ENCODE measurements at regions not wholly inside any gene's neighbourhood (a gene's known extent, or its start where the extent isn't known, plus 50 kb on each side); places are given as distances from the start of the nearest gene placed in this dataset.

- no peak for TF ChIP-seq REST (IDR thresholded peaks at IDR 0.05; ENCODE audit: unreplicated experiment)
- TF ChIP-seq ZNF331 (CRISPR knock-in tag; IDR thresholded peaks at IDR 0.05; ENCODE audit: low read depth): no peak
- no peak for TF ChIP-seq JUNB (IDR thresholded peaks at IDR 0.05; ENCODE audit: unreplicated experiment)
- no peak for TF ChIP-seq CTCF (conservative IDR thresholded peaks at IDR 0.05; ENCODE audit: low read depth in 2 of 2)
- TF ChIP-seq EZH2 (IDR thresholded peaks at IDR 0.05; ENCODE audit: low read depth, unreplicated experiment): no peak
- TF ChIP-seq ETS1 (IDR thresholded peaks at IDR 0.05): no peak
Observed at GRCh38 chr6:166040292-166040691, 127.4 kb downstream of the TBXT start (continued).

DNA sequence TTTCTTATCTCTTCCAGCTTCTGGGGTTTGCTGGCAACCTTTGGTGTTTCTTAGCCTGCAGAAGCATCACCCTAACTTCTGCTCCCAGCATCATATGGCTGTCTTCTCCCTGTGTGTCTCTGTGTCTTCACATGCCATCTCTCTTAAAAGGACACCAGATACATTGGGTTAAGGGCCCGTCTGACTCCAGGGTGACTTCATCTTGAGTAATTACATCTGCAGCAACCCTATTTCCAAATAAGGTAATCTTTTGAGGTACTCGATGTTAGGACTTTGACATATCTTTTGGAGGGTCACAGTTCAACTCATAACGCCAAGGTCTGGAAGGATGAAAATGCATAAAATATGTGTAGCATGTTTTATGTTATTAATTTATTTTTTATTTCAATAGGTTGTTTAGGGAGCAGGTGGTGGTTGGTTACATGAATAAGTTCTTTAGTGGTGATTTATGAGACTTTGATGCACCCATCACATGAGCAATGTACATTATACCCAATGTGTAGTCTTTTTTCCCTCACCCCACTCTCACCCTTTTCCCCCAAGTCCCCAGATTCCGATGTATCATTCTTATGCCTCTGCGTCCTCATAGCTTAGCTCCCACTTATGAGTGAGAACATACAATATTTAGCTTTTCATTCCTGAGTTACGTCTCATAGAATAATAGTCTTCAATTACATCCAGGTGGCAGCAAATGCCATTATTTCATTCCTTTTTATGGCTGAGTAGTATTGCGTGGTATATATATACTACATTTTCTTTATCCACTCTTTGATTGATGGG lies 131.1 kb downstream of the TBXT start:
- Histone ChIP-seq H3K4me2 (no peak overlapping the region), H3K4me3 (no peak overlapping the region)
- TF ChIP-seq REST (IDR thresholded peaks at IDR 0.05; ENCODE audit: unreplicated experiment) (no peak), ZNF462 (CRISPR knock-in tag; IDR thresholded peaks at IDR 0.05) (no peak)

More for the DNA sequence above, 131.1 kb downstream of the TBXT start:
- H3F3A ChIP-seq (replicated peaks; ENCODE audit: low read depth): no peaks in the 10 kb centered on the region
- peaks cover 20% of the 10 kb centered on the region for H3K4me1 ChIP-seq (ENCODE audit: insufficient read depth)
- peaks cover 7% of the 10 kb centered on the region for H3K9me2 ChIP-seq (ENCODE audit: insufficient read depth)
- H3K9me3 Mint-ChIP-seq: peaks cover 23% of the 10 kb centered on the region
- peaks cover 27% of the 10 kb centered on the region for H3K4me1 Mint-ChIP-seq
- no peak for DNase-seq (ENCODE audit: low spot score)
- no peaks in the 10 kb centered on the region for H3K79me2 ChIP-seq (replicated peaks; ENCODE audit: insufficient read depth)
- no peak overlapping the region for H3K27ac Mint-ChIP-seq
- ATAC-seq: no peak
- no peaks in the 10 kb centered on the region for H3K27me3 Mint-ChIP-seq (ENCODE audit: insufficient read depth, low read depth, poor library complexity)
- no peak overlapping the region for H3K4me3 Mint-ChIP-seq
- H2AFZ ChIP-seq: no peak overlapping the region
- H4K20me1 ChIP-seq (replicated peaks; ENCODE audit: insufficient read depth): no peaks in the 10 kb centered on the region
- no peaks in the 10 kb centered on the region for H3K27me3 ChIP-seq (ENCODE audit: insufficient read depth)
- peaks cover 18% of the 10 kb centered on the region; the same call in 2 of the 3 replicates for H3K36me3 Mint-ChIP-seq (ENCODE audit: low read depth)
- H3K36me3 ChIP-seq (ENCODE audit: insufficient read depth): peaks cover 10% of the 10 kb centered on the region
- H3K27ac ChIP-seq (ENCODE audit: low read depth): no peak overlapping the region

All from GM23338 (cell line).